ENCODE measurements at regions not wholly inside any gene's neighbourhood (a gene's known extent, or its start where the extent isn't known, plus 50 kb on each side); places are given as distances from the start of the nearest gene placed in this dataset.

GRCh38 chr12:4145990-4146859, 127.3 kb upstream of the CCND2 start:
- peaks cover 9% of the 10 kb centered on the region for H3K27me3 ChIP-seq (ENCODE audit: control insufficient read depth, insufficient read depth, low read length)
- no peaks in the 10 kb centered on the region for H3K4me1 ChIP-seq (ENCODE audit: control insufficient read depth, insufficient read depth, low read length)
- H3K27ac ChIP-seq (ENCODE audit: insufficient read depth, low read length) = no peak overlapping the region
- no peak overlapping the region for H3K23ac ChIP-seq (ENCODE audit: low read depth, low read length)
- dilution Hi-C loops (cut with HindIII; ENCODE audit: low sequenced_read_pairs, unreplicated experiment) (no loop called here), intact Hi-C loops (cut with micrococcal nuclease) (no loop called here), in situ Hi-C loops (cut with MboI; ENCODE audit: low sequenced_read_pairs) (no loop called here)
- no TSS peak for BruUV-seq (replicated peaks)
- H3K4me2 ChIP-seq (ENCODE audit: low read depth, low read length) = no peak overlapping the region
- H3K9me3 ChIP-seq (ENCODE audit: control insufficient read depth, insufficient read depth, low read length) = peaks cover 3% of the 10 kb centered on the region; the same call in 1 of the 2 replicates
- H4K91ac ChIP-seq (ENCODE audit: insufficient read depth, low read depth, low read length) = no peak overlapping the region
- H3K79me1 ChIP-seq (ENCODE audit: low read depth in 1 of 2, low read length in 2 of 2) = no peaks in the 10 kb centered on the region
- H2AK9ac ChIP-seq (replicated peaks; ENCODE audit: low read depth, low read length, poor library complexity) = no peak overlapping the region
- H3K56ac ChIP-seq (ENCODE audit: extremely low read depth, insufficient read depth, low read length) = no peak overlapping the region
- H3K9me1 ChIP-seq (ENCODE audit: insufficient read depth, low read length) = no peaks in the 10 kb centered on the region
- no peak overlapping the region for H2BK20ac ChIP-seq (ENCODE audit: low read depth, low read length)
- DNase-seq (no peak), ATAC-seq (ENCODE audit: low read depth) (no peak)
- H3K4ac ChIP-seq (ENCODE audit: low read depth, low read length) = no peak overlapping the region
- POLR2A ChIA-PET (ENCODE audit: unreplicated experiment) = no interaction called here
- 76% methylated on average over 4 of the region's 15 CpGs; no CpG with 5 or more reads in 1 of the 2 experiments for WGBS, 2 experiments (ENCODE audit: extremely low coverage in 2 of 2, insufficient read length in 1 of 2)
- no peak overlapping the region for H3K14ac ChIP-seq (replicated peaks; ENCODE audit: low read depth, low read length)
- no peak overlapping the region for H3K4me3 ChIP-seq (ENCODE audit: insufficient read depth, low read depth, low read length)
- no peak overlapping the region for H2BK120ac ChIP-seq (ENCODE audit: low read depth, low read length)
- H2BK5ac ChIP-seq (ENCODE audit: low read depth, low read length, poor library complexity, severe bottlenecking) = no peak overlapping the region
- no peaks in the 10 kb centered on the region for H4K20me1 ChIP-seq (ENCODE audit: insufficient read depth, low read length)
- H2BK15ac ChIP-seq (ENCODE audit: low read depth, low read length) = no peak overlapping the region
- H3K36me3 ChIP-seq (ENCODE audit: control insufficient read depth, insufficient read depth, low read length) = no peaks in the 10 kb centered on the region
- no peak overlapping the region for H3K18ac ChIP-seq (ENCODE audit: low read depth, low read length)
- H4K5ac ChIP-seq (ENCODE audit: low read depth, low read length) = no peak overlapping the region
- no peak overlapping the region for H4K8ac ChIP-seq (ENCODE audit: low read depth in 2 of 2, low read length in 2 of 2)
- no peak overlapping the region for H2AFZ ChIP-seq (replicated peaks; ENCODE audit: low read length, poor library complexity)
- H3K9ac ChIP-seq (ENCODE audit: low read depth, low read length) = no peak overlapping the region
- CTCF ChIA-PET = interaction anchor here (0.6 kb wide), 1 partner anchor 131 kb away, joined by 5 read pairs; no protein-coding TSS in a partner anchor
- H2AK5ac ChIP-seq (ENCODE audit: low read depth, low read length) = no peak overlapping the region
- no peak for TF ChIP-seq RFX5 (IDR thresholded peaks at IDR 0.05; ENCODE audit: low read depth, low read length)
- TF ChIP-seq USF2 (IDR thresholded peaks at IDR 0.05; ENCODE audit: low read depth, low read length) = no peak
- no peak for TF ChIP-seq CHD1 (IDR thresholded peaks at IDR 0.05; ENCODE audit: low read depth, low read length)
- no peak for TF ChIP-seq SMC3 (IDR thresholded peaks at IDR 0.05; ENCODE audit: low read depth, low read length)
- no peak for TF ChIP-seq RAD21 (IDR thresholded peaks at IDR 0.05; ENCODE audit: low read length)
- no peak for TF ChIP-seq FOS (IDR thresholded peaks at IDR 0.05; ENCODE audit: low read depth, low read length)
- TF ChIP-seq POLR2A (IDR thresholded peaks at IDR 0.05; ENCODE audit: low read depth, low read length) = no peak
- no peak for TF ChIP-seq NFE2L2 (IDR thresholded peaks at IDR 0.05; ENCODE audit: low read depth, low read length)
- TF ChIP-seq BHLHE40 (IDR thresholded peaks at IDR 0.05; ENCODE audit: low read depth, low read length) = no peak
- no peak for TF ChIP-seq MAZ (IDR thresholded peaks at IDR 0.05; ENCODE audit: borderline replicate concordance, low read depth, low read length)
- TF ChIP-seq ELK1 (IDR thresholded peaks at IDR 0.05; ENCODE audit: borderline replicate concordance, low read depth, low read length) = no peak
- TF ChIP-seq CTCF (conservative IDR thresholded peaks at IDR 0.05; ENCODE audit: low read depth, low read length) = no peak
- TF ChIP-seq MXI1 (IDR thresholded peaks at IDR 0.05; ENCODE audit: borderline replicate concordance, low read depth, low read length) = no peak
- TF ChIP-seq MAFK (IDR thresholded peaks at IDR 0.05; ENCODE audit: low read depth, low read length) = no peak
- no peak for TF ChIP-seq CEBPB (IDR thresholded peaks at IDR 0.05; ENCODE audit: low read depth, low read length)

All from IMR-90 (cell line).